GM23338 (cell line): ENCODE measurements at regions not wholly inside any gene's neighbourhood (a gene's known extent, or its start where the extent isn't known, plus 50 kb on each side); places are given as distances from the start of the nearest gene placed in this dataset.

ENCODE experiments used
- CREB1 ChIP-seq: fragments of 250-450 bp; sonication (Bioruptor Pico); IDR thresholded peaks from 2 replicates; pipeline ENCODE4 v1.5.0; 2020; ENCODE audit warnings: low read depth, mild to moderate bottlenecking, moderate library complexity
- EZH2 ChIP-seq: fragments of 200-600 bp; sonication (generic); IDR thresholded peaks from one replicate; pipeline ENCODE4 v1.8.0; 2017; ENCODE audit warnings: antibody characterized with exemption, mild to moderate bottlenecking, low read depth; ENCODE audit not compliant: unreplicated experiment
- EZH2phosphoT487 ChIP-seq: fragments of 200-600 bp; sonication (generic); IDR thresholded peaks from one replicate; pipeline ENCODE4 v1.8.1; 2018; ENCODE audit warnings: antibody characterized with exemption; ENCODE audit not compliant: unreplicated experiment
- POLR2AphosphoS5 ChIP-seq: IDR thresholded peaks from 2 replicates; pipeline ENCODE4 v1.6.1; 2016; ENCODE audit warnings: antibody characterized with exemption, low read depth
- TF ChIP-seq, protein P1 (sequence below): IDR thresholded peaks from one replicate; pipeline ENCODE4 v1.6.1; 2018; ENCODE audit warnings: antibody characterized with exemption; ENCODE audit not compliant: unreplicated experiment
- TF ChIP-seq, protein P2 (sequence below), 2 experiments: fragments of 200-600 bp in 1 of 2; sonication (generic) in 1 of 2; conservative IDR thresholded peaks; 2 replicates each; pipeline versions ENCODE4 v1.5.1 to v1.6.1; 2016 to 2017; ENCODE audit warnings: antibody characterized with exemption in 2 of 2, low read depth in 2 of 2, mild to moderate bottlenecking in 2 of 2, moderate library complexity in 1 of 2

DNA sequence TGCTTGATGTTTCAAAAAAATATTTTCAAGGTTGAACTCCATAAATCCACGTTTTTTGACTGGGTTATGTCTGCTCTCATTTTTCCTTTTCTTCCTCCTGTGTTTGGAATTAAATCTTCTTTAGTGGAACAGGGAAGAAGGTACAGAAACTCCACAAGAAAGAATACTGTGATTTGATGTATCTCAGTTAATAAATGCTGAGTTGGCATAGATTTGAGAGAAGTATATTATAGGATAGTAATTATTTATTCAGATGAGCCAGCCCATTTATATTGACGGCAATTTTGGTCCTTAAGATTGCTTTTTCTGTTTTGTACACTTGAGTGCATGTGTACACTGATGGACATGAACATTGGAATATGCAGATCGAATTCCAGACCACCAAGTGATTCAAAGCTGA lies 481.4 kb downstream of the PSAT1 start:
- TF ChIP-seq POLR2AphosphoS5 (no peak), EZH2 (no peak), EZH2phosphoT487 (no peak), CREB1 (CRISPR knock-in tag) (no peak)
- TF ChIP-seq, protein P1, sequence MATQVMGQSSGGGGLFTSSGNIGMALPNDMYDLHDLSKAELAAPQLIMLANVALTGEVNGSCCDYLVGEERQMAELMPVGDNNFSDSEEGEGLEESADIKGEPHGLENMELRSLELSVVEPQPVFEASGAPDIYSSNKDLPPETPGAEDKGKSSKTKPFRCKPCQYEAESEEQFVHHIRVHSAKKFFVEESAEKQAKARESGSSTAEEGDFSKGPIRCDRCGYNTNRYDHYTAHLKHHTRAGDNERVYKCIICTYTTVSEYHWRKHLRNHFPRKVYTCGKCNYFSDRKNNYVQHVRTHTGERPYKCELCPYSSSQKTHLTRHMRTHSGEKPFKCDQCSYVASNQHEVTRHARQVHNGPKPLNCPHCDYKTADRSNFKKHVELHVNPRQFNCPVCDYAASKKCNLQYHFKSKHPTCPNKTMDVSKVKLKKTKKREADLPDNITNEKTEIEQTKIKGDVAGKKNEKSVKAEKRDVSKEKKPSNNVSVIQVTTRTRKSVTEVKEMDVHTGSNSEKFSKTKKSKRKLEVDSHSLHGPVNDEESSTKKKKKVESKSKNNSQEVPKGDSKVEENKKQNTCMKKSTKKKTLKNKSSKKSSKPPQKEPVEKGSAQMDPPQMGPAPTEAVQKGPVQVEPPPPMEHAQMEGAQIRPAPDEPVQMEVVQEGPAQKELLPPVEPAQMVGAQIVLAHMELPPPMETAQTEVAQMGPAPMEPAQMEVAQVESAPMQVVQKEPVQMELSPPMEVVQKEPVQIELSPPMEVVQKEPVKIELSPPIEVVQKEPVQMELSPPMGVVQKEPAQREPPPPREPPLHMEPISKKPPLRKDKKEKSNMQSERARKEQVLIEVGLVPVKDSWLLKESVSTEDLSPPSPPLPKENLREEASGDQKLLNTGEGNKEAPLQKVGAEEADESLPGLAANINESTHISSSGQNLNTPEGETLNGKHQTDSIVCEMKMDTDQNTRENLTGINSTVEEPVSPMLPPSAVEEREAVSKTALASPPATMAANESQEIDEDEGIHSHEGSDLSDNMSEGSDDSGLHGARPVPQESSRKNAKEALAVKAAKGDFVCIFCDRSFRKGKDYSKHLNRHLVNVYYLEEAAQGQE = no peak
- TF ChIP-seq, protein P2, sequence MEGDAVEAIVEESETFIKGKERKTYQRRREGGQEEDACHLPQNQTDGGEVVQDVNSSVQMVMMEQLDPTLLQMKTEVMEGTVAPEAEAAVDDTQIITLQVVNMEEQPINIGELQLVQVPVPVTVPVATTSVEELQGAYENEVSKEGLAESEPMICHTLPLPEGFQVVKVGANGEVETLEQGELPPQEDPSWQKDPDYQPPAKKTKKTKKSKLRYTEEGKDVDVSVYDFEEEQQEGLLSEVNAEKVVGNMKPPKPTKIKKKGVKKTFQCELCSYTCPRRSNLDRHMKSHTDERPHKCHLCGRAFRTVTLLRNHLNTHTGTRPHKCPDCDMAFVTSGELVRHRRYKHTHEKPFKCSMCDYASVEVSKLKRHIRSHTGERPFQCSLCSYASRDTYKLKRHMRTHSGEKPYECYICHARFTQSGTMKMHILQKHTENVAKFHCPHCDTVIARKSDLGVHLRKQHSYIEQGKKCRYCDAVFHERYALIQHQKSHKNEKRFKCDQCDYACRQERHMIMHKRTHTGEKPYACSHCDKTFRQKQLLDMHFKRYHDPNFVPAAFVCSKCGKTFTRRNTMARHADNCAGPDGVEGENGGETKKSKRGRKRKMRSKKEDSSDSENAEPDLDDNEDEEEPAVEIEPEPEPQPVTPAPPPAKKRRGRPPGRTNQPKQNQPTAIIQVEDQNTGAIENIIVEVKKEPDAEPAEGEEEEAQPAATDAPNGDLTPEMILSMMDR (conservative IDR thresholded peaks at IDR 0.05; ENCODE audit: low read depth in 2 of 2) = no peak
